GM21360 (cell line): ENCODE measurements at regions not wholly inside any gene's neighbourhood (a gene's known extent, or its start where the extent isn't known, plus 50 kb on each side); places are given as distances from the start of the nearest gene placed in this dataset.

Experiments
- ATAC-seq: cut with Tn5 transposase; IDR thresholded peaks from one replicate; pipeline ENCODE4 v1.9.1; 2021; ENCODE audit warnings: mild to moderate bottlenecking, moderate library complexity; ENCODE audit not compliant: unreplicated experiment

DNA sequence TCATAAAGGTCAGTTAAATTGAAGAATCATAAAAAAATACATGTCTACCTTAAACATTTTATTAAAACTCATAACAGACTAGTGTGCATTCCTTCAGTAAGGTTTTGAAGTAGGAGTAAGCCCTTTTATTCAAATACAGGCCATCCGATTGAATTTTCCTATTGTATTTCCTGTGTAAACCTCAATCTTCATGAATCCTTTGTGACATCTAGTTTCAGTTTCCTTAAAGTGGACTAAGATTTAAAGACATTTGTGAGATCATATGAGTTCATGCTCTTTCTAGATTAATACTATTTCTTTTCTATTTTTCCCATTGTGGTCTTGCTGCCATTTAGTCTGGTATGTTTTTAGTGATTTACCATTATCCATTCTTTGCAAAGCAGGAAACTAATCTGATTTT, 644.7 kb upstream of the BOD1L1 start:
- ATAC-seq, result no peak

DNA sequence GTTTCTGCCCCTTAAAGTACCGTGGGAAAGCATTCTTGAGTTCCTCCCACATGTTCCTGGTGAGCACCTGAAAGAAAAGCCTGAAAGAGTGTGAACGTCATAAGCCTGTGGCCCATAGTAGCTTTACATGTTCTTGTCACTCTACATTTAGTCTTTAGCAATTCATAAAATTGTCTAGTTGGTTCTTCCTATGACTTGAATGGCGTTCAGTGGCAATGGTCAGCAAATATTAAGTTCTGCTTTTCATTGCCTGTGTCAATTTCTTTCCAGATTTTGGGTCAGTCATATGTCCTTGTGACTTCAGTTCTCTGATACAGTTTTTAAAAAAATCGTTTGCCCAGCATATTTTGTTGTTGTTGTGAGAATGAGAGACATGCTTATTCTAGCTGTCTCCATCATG, 650.0 kb upstream of the BOD1L1 start:
- ATAC-seq, result no peak

DNA sequence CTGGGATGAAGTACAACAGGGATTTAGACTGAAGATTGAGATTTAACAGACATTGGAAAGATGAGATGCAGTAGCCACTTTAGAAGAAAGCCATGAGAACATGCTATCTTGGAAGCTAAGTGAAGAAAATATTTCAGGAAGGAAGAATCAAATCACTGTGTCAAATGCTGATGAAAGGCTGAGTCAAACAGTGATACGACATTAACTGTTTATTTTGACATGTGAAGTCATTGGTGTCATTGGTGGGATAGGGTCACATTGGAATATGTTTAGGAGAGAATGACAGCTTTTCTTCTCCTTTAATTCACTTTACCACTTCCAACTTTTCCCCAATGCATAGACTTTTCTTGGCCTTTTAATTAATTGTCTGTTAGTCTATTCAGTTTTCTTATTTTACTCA, 653.0 kb upstream of the BOD1L1 start:
- no peak for ATAC-seq

DNA sequence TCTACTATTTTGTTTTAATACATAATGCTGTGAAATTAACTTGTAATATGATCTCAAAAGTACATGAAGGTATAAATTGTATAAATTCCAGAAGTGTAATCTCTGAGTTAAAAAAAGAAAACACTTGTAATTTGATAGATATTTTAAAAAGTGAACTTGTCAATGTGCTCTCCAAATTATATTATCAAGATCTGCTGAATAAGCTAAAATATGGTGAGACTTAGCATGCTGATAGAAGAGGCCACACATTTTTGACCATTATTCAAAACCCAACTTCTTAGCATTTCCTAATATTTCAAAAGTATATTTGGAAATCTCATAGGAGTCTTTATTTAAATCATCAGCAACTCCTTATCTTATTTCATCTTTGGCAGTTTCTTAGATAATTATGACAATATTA, 657.1 kb upstream of the BOD1L1 start:
- no peak for ATAC-seq

DNA sequence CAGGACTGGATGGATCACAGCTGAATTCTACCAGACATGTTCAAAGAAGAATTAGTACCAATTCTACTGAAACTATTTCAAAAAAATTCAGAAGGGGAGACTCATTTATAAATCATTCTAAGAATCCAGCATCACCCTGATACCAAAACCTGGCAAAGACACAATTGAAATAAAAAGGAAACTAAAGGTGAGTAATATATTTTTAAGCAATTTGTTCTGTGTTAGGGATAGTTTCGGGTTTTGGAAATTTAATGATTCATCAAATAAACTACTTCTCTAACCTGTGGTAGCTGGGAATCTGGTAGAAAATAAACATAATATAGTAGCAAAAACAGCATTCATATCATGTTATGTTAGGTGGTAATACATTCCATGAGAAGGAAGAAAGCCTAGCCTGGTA, 662.2 kb upstream of the BOD1L1 start:
- no peak for ATAC-seq

DNA sequence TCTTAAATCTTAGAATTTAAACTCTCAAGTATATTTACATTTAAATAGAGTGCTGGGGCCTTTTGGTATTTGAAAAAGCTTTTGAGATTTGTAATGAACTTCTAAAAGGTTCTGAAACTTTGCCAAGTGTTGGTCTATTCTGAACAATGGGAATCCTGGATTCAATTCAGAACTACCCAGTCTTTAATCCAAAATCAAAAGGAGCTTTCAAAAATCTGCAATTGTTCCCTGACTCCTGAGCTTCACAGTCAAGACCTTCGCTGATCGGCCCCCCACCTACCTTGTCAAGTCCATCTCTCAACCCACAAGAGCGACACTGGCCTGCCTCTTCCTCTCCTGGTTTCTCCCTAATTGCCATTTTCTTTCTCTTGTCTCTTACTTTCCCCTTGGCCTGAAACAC, 666.1 kb upstream of the BOD1L1 start:
- no peak for ATAC-seq

DNA sequence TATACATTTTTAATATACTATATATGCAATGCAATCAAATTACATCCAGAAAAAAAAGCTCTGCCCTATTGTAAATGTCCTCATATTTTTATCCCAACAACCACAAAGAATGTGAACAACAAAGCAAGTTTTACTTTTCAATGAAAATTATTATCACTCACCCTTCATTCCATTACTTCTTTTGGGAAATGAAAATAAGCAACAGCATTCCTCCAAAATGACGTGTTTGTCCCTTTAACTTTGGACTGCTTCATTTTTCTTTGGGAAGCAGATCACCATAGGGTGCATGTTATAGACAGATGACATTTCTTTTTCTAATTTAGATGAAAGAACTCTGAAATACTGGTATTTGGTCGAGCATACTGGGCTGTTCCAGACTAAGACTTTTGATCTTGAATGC, 667.1 kb upstream of the BOD1L1 start:
- ATAC-seq, result no peak

DNA sequence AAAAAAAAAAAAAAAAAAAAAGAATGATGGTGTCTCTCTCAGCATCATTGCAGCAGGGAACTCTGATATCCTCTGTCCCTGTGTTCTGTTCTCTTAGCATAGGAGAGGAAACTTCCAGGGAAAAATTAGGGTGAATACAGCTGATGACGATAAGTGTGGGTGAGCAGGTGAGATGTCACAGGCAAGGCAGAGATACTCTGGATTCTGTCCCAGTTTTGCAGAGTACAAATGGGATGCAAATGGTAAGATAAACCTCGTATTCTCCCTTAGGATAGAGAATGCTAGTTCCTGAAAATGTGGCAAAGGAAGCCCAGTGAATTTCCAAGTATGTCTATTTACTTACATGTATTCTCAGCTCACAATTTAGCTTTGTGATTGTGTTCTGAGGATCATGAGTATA, 671.6 kb upstream of the BOD1L1 start:
- ATAC-seq, result no peak

DNA sequence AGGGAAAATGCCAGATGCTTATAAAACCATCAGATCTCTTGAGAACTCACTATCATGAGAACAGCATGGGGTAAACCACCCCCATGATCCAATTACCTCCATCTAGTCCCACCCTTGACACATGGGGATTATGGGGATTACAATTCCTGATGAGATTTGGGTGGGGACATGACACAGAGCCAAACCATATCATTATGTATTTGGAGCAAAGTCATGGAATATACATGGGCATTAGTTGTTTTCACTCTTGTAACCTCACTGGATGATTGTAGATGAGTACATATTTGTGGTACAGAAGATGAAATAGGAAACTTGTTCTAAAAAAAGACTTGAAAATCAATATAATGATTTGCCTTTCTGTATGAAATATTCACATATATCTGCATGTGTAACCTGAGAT, 674.5 kb upstream of the BOD1L1 start:
- no peak for ATAC-seq

DNA sequence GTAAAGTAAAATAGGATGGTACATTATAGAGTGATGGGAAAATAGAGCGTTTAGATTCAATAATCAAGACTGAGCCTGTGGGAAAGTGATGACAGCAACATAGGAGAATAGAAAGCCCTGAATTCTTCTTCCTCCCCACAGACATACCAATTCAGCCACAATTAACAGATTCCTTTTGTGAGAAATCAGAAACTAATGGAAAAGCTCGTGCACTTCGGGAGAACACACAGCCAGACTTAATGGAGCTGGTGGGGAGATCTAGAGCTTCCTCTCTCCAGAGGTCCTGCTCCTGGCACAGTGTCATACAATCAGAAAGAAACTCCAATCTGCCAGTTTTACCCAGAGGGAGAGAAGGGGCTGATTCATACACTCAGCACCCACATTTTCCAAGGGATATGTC, 676.3 kb upstream of the BOD1L1 start:
- no peak for ATAC-seq

DNA sequence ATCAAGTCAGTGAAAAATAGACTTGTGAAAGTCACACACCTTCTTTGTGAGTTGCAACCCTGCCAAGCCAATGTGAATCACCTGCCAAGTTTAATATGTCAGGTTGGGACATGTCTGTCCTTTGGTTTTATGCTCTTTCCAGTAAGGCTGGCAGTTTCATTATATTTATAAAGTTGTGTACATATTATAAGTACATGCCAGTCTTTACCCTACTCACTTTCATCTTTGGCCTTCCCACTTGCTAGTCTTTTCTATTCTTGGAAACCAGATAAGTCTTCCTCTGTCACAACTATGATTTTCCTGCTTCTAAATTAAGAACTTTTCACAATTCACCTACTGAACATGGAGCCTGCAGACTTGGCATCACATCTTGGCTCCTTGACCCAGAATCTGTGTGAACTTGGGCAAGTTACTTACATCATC, 680.7 kb upstream of the BOD1L1 start:
- ATAC-seq, result no peak

DNA sequence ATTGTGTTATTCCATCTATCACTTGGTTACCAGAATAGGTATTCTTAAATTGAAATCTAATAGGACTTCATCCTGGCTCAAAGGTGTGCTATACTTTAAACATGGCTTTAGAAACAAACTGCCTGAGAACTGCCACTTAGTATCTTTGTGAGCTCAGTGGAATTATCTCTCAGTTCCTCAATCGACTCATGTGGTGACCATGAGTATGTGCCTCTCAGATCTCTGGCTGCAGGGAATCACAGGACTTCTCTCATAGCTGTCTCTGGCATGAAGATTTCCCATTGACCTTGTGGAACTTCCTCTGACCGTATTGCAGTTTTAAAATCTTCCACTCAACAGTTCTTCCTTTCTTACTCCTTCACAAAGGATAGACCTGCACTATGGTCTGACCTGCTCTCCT, 681.9 kb upstream of the BOD1L1 start:
- ATAC-seq, result no peak

DNA sequence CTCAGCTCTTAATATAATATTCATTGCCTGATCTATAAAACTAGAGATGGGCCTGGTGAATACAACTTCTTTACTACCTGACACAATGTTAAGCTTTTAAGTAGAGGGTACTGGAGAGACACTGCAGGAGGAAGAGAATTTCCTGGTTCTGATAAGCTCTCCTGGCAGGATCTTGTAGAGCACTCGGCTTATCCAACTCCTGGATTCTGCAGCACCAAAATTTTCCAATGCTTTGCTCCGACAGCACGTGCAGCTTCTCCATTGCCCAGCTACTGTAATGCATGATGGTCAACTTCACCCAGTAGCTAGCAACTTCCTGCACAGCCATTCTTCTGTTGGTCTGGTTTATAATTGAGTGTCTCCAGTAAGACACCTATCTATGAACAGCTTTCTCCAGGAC, 686.2 kb upstream of the BOD1L1 start:
- ATAC-seq, result no peak

DNA sequence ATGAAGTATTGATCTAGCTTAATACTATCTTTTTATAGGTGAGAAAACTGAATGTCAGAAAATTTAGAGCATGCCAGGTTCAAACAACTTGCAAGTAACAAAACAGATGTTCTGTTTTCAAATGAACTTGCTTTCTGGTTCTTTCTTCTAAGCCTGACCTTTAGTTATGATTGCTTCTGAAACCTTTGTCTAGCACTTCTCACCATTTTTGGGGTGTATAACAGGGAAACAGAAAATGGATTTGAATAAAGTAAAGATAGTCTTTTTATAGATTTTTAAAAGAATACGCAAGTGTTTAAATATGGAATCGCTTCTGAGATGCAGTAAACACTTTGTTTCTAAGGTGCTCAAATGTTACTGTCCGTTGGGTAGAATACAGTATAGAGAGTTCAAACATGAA, 687.2 kb upstream of the CPEB2 start:
- ATAC-seq, result no peak

DNA sequence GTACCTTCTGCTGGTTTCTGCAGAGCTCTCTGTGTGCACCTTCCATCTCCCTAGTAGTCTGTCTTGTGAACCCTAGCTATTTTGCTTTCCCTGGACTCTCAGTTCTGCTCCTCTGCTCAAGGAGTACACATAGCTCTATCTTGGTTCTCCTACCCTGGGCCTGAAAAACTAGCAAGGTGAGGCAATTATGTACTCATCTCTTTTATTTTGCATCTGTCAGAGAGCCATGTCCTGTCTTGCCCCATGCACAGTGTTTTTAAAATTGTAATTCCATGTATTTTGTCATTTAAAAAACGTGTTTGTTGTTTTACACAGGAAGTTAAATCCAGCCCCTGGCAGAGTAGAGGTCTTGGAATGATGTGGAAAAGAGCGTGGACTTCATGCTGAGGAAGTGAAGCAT, 684.9 kb upstream of the CPEB2 start:
- ATAC-seq, result no peak

DNA sequence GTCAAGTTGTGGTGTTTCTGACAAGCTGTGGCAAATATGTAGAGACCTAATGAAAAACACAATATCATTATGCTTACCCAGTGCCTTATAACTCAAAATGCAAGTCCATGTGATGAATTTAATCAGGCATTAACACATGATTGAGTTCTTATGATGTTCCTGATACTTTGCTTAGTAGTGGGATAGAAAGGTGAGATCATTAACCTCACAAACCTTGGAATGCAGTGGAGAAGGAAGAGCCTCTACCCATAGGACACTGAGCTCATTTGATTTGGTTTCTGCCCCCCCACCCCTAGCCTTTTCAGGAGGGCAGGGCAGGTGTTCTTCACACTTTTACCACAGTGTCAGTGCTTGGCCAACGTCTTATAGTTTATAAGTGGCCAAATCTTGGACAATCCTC, 683.6 kb upstream of the CPEB2 start:
- ATAC-seq, result no peak

DNA sequence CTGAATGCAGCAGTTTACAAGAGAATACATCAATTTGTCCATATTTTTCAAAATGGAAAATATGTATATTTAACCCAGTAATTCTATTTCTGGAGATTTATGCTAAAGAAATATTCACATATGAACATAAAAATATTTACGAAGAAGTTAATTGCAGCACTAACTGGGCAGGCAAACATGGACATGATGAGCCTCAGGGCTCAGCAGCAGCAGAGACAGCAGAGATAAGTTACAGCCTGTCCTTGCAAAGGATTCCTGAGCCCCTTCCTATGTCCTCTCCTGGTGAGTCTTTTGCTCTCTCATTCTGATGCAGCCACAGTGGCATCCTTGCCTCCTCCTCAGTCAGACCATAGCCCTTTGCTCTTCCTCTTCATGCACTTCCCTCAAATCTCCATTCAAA, 680.6 kb upstream of the CPEB2 start:
- no peak for ATAC-seq

DNA sequence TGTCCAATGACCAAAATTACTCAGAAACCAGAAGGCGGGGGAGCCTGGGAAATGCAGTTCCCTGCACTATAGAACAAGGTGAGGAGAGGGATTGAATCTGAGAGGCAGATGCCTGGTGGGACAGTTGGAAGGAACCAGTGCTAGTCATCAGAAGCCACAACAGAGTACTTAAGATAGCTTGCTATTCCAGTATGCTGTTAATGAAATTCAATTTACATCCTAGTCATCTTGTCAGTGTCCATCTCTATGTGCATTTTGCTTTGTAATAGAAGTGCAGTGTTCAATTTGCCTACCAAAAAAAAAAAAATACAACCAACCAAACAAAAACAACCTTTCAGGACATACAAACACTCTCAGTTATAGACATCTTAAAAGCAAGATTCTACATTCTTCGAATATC, 679.1 kb upstream of the CPEB2 start:
- ATAC-seq, result no peak

DNA sequence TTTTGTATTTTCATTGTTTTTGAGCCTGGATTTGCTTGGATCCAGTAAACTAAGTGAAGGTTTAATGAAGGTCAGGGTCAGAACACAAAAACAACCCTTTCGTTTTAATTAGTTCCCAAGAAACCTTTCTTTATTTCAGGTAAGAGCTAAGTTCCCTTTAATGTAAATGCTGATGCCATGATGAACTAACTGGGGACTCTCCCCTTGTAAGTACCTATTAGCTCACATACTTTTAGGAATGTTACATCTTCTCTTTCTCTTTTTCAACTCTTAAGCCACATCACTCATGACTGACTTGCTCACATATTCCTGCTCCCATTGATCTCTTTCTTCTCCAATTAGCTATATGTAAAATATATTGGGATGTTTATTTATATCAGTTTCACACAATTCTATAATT, 673.1 kb upstream of the CPEB2 start:
- ATAC-seq, result no peak

DNA sequence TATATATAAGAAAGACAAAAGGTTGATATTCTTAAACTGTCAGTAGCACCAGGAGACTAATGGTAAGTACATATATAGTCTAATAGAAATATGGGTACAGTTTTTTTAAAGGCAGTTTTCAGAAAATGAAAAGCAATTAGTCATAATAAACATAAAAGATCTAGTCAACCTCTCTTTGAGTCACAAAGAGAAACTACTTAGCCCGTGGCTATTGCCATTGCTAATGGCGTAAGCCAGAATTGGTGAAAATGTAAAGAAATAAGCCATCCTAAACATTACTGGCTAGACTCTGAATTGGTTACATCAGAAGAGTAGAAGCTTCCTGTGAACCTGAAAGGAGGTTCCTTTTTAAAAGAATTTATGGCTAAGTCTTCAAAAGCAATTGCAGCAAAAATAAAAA, 668.7 kb upstream of the CPEB2 start:
- ATAC-seq, result no peak

DNA sequence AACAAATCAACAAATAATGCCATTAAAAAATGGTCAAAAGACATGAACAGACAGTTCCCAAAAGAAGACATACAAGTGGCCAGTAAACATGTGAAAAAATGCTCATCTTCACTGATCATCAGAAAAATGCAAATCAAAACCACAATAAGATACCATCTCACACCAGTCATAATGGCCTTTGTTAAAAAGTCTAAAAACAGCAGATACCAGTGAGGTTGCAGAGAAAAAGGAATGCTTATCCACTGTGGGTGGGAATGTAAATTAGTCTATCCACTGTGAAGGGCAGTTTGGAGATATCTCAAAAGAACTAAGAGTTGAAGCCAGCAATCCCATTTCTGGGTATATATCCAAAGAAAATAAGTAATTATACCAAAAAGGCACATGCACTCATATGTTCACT, 668.1 kb upstream of the CPEB2 start:
- ATAC-seq, result no peak

DNA sequence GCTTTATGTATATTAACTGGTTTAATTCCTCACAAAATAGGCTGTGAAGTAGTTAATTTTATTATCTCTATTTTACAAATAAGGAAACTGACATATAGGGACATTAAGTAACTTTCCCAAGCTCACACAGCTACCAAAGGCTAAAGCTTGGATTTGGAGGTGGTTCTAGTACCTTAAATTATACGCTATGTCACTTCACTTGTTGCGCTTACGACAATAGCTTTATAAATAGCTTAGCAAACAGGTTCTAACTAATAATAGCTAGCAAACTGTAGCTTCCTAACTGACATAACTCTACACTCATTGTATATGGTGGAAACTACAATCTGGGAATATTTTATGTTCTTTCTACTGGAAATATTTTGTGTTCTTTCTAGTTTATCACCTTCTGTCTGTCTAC, 666.4 kb upstream of the CPEB2 start:
- no peak for ATAC-seq

DNA sequence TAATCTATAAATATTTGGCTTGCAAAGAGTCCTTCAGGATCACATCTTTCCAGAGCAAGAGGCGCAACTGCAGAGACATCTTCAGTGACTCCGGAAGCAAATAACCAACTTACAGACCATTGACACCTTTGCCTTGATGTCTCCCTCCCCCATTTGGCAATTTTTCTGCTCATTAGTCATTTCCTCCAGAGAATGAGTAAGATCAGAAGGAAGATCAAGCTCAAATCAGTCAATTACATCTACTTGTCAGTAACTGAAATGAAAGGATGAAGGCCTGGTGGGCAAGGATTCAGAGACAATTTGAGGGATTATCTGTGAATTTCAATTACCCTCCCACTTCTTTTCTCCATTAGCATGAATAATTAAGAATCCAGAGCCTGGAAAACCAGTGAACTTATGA, 665.6 kb upstream of the CPEB2 start:
- no peak for ATAC-seq

DNA sequence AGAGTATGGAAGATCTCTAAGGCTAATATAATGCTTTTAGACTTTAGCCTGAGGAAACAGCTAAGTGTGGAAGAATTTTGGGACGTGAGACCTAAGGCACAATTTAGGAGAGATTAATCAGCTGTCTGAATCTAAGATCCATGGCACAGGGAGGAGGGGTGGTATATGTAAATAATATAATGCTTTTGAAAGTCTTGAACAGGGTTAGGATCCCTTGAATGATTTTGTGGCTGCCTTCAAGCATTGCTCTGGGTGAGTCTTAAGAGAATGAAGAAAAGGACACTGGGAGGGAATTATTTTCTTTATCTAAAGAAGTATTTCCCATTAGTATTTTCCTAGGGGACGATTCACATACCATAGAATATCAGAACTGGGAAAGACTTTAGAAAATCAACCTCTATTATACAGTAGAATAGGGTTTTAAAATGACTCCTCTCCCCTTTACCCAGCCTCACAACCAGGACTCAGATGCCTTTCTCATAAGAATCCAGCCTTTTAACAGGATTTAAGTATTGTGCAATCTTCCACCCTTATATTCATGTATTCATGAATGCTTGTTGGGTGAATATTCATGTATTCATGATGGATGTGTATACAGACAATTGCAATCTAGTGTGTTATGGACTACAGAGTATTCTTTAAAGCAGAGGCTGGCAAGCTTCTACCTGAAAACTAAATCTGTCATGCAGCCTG, 664.2 kb upstream of the CPEB2 start:
- no peak for ATAC-seq
